Osteoblast (primary cell): ENCODE measurements at regions not wholly inside any gene's neighbourhood (a gene's known extent, or its start where the extent isn't known, plus 50 kb on each side); places are given as distances from the start of the nearest gene placed in this dataset.

Source experiments
- DNase-seq: peaks from one replicate; pipeline ENCODE4 v3.0.0; 2011; ENCODE audit warnings: low spot score, mixed read lengths; ENCODE audit not compliant: insufficient read length; ENCODE audit errors: missing footprints
- H2AFZ ChIP-seq: 2 replicates; pipeline ENCODE4 v1.6.0; 2011; ENCODE audit warnings: mild to moderate bottlenecking, low read length
- H3K27ac ChIP-seq: 2 replicates; pipeline ENCODE4 v1.5.1; 2011; ENCODE audit warnings: mild to moderate bottlenecking, low read depth, low read length, moderate library complexity
- H3K27me3 ChIP-seq: 2 replicates; pipeline ENCODE4 v1.6.0; 2012; ENCODE audit warnings: mild to moderate bottlenecking, control low read depth, inconsistent platforms, low read length, moderate library complexity; ENCODE audit not compliant: insufficient read depth
- H3K36me3 ChIP-seq: 2 replicates; pipeline ENCODE4 v1.5.1; 2011; ENCODE audit warnings: mild to moderate bottlenecking, low read length, control low read depth, moderate library complexity; ENCODE audit not compliant: insufficient read depth
- H3K4me1 ChIP-seq: 2 replicates; pipeline ENCODE4 v1.5.1; 2011; ENCODE audit warnings: mild to moderate bottlenecking, low read length, control low read depth, moderate library complexity; ENCODE audit not compliant: insufficient read depth
- H3K4me2 ChIP-seq: 2 replicates; pipeline ENCODE4 v1.6.0; 2011; ENCODE audit warnings: mild to moderate bottlenecking, low read length; ENCODE audit not compliant: insufficient read depth
- H3K4me3 ChIP-seq: fragments of 200-600 bp; sonication (generic); 3 replicates; pipeline ENCODE4 v1.5.1; 2012; ENCODE audit warnings: mild to moderate bottlenecking, low read length, inconsistent platforms; ENCODE audit not compliant: insufficient read depth
- H3K79me2 ChIP-seq: 2 replicates; pipeline ENCODE4 v1.6.0; 2012; ENCODE audit warnings: mild to moderate bottlenecking, low read length, control low read depth, inconsistent platforms; ENCODE audit not compliant: insufficient read depth
- H3K9me3 ChIP-seq: 2 replicates; pipeline ENCODE4 v1.5.1; 2011; ENCODE audit warnings: low read depth, low read length, control low read depth
- H4K20me1 ChIP-seq: 2 replicates; pipeline ENCODE4 v1.6.0; 2012; ENCODE audit warnings: mild to moderate bottlenecking, low read length, control low read depth; ENCODE audit not compliant: insufficient read depth
- TF ChIP-seq, protein P1 (sequence below): IDR thresholded peaks from 2 replicates; pipeline ENCODE4 v1.5.1; 2011; ENCODE audit warnings: mild to moderate bottlenecking, low read depth, low read length, moderate library complexity; ENCODE audit errors: extremely low read depth

DNA sequence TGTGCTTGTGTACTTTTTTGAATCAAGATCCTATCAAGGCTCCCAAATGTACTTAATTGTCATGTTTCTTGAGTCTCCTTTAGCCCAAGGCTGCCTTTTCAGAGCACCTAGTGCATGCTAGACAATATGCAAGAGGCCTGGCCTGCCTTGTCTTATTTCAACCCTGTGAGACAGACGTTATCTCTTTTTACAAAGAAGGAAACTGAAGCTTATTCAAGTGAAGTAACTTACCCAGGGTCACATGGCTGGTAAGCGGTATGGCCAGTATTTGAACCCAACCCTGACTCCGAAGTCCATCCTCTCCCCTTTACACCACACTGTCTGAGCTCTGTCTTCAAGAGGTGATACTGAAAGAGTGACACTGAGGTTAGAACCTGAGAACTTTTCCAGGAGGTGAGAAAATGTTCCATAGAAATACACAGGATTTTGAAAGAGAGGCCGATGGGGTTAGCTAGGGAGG, 505.1 kb downstream of the FOXO1 start:
- H3K4me3 ChIP-seq: no peak overlapping the region
- no peak for DNase-seq
- no peak overlapping the region for H2AFZ ChIP-seq
- H3K4me1 ChIP-seq: peaks cover 15% of the 10 kb centered on the region
- no peaks in the 10 kb centered on the region for H3K9me3 ChIP-seq
- H4K20me1 ChIP-seq: no peaks in the 10 kb centered on the region
- no peaks in the 10 kb centered on the region for H3K79me2 ChIP-seq
- TF ChIP-seq, protein P1, sequence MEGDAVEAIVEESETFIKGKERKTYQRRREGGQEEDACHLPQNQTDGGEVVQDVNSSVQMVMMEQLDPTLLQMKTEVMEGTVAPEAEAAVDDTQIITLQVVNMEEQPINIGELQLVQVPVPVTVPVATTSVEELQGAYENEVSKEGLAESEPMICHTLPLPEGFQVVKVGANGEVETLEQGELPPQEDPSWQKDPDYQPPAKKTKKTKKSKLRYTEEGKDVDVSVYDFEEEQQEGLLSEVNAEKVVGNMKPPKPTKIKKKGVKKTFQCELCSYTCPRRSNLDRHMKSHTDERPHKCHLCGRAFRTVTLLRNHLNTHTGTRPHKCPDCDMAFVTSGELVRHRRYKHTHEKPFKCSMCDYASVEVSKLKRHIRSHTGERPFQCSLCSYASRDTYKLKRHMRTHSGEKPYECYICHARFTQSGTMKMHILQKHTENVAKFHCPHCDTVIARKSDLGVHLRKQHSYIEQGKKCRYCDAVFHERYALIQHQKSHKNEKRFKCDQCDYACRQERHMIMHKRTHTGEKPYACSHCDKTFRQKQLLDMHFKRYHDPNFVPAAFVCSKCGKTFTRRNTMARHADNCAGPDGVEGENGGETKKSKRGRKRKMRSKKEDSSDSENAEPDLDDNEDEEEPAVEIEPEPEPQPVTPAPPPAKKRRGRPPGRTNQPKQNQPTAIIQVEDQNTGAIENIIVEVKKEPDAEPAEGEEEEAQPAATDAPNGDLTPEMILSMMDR: no peak
- H3K36me3 ChIP-seq: no peaks in the 10 kb centered on the region
- H3K4me2 ChIP-seq: no peak overlapping the region
- no peak overlapping the region for H3K27ac ChIP-seq
- H3K27me3 ChIP-seq: no peaks in the 10 kb centered on the region

DNA sequence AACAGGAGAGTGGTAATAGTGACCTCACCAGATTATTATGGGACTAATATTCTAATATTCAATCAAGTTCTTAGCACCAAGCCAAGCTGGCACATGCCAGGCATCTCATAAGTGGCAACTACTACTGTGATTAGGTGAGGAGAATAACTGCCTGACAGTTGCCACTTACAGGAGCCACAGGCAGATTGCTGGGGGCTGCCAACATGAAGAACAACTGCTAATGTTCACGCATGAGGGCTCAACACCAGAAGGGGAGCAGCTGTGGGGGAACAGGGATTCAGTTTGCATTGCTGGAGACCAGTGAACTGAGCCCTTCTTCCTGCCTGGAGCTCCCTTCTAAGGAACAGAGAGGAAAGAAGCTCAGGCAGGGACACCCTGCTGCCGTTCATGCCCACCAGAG, 504.5 kb downstream of the FOXO1 start:
- no peaks in the 10 kb centered on the region for H3K79me2 ChIP-seq
- no peaks in the 10 kb centered on the region for H3K36me3 ChIP-seq
- H2AFZ ChIP-seq: no peak overlapping the region
- DNase-seq: no peak
- peaks cover 15% of the 10 kb centered on the region for H3K4me1 ChIP-seq
- TF ChIP-seq, protein P1: no peak
- H3K27ac ChIP-seq: no peak overlapping the region
- H3K27me3 ChIP-seq: no peaks in the 10 kb centered on the region
- no peak overlapping the region for H3K4me2 ChIP-seq
- no peaks in the 10 kb centered on the region for H4K20me1 ChIP-seq
- no peaks in the 10 kb centered on the region for H3K9me3 ChIP-seq
- H3K4me3 ChIP-seq: no peak overlapping the region

DNA sequence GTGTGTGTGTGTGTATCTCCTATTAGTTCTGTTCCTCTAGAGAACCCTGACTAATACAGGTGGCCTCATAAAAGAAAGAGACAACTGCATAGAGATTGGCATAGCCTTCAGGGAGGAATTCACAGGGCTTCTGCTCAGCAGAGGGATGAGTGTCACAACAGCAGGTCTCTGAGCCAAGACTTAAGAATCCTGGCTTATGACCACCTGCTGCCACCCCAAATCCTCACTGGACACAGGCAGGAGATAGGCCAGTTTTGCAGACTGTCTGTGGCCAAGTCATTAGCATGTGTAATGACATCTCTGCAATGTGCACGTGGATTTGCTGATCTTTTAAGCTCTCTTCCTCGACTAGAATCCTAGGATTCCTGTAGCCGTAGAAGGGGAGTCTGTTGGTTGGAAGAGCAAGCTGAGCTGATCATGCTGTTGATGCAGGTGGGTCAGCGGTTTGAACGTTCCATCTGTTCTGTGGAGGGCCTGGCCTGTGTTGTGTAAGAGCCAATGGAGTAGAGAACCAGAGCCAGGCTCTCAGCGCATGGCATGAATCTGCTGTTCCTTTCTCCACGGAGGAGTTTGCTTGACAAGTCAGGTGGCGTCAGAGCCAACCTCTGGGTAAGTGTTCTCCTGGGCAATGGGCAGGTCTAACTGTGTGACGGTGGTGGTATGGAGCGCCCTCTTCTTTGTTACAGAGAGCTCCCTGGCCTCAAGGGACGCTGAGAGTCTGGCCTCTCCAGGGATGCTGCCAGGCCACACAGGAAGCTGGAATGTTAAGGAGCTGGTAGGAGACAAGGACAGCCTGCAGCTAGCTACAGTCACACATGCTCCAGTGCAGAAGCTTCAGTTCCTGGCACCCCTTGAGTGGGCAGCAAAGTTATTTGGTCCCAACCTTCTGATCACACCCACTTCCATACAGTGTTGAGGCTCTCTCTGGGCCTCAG, 503.1 kb downstream of the FOXO1 start:
- Histone ChIP-seq H3K27me3 (no peaks in the 10 kb centered on the region), H3K4me3 (no peak overlapping the region), H3K27ac (no peak overlapping the region), H3K36me3 (no peaks in the 10 kb centered on the region), H3K4me1 (peaks cover 11% of the 10 kb centered on the region), H2AFZ (no peak overlapping the region), H3K9me3 (no peaks in the 10 kb centered on the region), H3K79me2 (no peaks in the 10 kb centered on the region), H3K4me2 (no peak overlapping the region), H4K20me1 (no peaks in the 10 kb centered on the region)
- no peak for DNase-seq
- TF ChIP-seq, protein P1: no peak

DNA sequence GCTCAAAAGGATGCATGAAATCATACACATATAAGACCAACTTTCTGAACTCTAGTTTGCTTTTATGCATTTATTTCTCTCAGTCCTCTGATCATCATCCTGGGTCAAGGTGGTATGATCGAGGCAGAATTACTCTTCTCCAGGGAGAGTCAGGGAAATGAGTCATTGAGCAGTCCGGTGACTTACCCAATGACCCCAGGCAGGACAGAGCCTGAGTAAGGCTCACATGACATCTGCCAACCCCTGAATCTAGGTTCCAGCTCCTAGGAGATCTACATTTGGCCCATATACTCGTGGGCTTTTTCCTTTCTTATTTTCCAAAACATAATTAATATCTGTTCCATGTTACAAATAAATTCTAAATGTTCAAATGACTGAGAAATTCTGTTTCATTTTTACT, 502.3 kb downstream of the FOXO1 start:
- Histone ChIP-seq H3K36me3 (no peaks in the 10 kb centered on the region), H3K4me2 (no peak overlapping the region), H3K79me2 (no peaks in the 10 kb centered on the region), H3K27ac (no peak overlapping the region), H3K9me3 (no peaks in the 10 kb centered on the region), H4K20me1 (no peaks in the 10 kb centered on the region), H3K4me3 (no peak overlapping the region), H3K4me1 (peaks cover 8% of the 10 kb centered on the region), H3K27me3 (peaks cover under 1% of the 10 kb centered on the region), H2AFZ (no peak overlapping the region)
- TF ChIP-seq, protein P1: no peak
- no peak for DNase-seq
